ENCODE measurements at regions not wholly inside any gene's neighbourhood (a gene's known extent, or its start where the extent isn't known, plus 50 kb on each side); places are given as distances from the start of the nearest gene placed in this dataset.

- DNase-seq (ENCODE audit: low read depth in 2 of 2), result no peak
Observed at GRCh38 chr16:85492295-85492864, 120.7 kb upstream of the GSE1 start.

- no peak for DNase-seq (ENCODE audit: low read depth in 2 of 2)
Observed at GRCh38 chr16:85494315-85494714, 118.8 kb upstream of the GSE1 start.

GRCh38 chr16:85495259-85495658, 117.9 kb upstream of the GSE1 start:
- DNase-seq (ENCODE audit: low read depth in 2 of 2), result no peak

GRCh38 chr16:85495823-85496538, 117.1 kb upstream of the GSE1 start:
- DNase-seq (ENCODE audit: low read depth in 2 of 2), result no peak

DNA sequence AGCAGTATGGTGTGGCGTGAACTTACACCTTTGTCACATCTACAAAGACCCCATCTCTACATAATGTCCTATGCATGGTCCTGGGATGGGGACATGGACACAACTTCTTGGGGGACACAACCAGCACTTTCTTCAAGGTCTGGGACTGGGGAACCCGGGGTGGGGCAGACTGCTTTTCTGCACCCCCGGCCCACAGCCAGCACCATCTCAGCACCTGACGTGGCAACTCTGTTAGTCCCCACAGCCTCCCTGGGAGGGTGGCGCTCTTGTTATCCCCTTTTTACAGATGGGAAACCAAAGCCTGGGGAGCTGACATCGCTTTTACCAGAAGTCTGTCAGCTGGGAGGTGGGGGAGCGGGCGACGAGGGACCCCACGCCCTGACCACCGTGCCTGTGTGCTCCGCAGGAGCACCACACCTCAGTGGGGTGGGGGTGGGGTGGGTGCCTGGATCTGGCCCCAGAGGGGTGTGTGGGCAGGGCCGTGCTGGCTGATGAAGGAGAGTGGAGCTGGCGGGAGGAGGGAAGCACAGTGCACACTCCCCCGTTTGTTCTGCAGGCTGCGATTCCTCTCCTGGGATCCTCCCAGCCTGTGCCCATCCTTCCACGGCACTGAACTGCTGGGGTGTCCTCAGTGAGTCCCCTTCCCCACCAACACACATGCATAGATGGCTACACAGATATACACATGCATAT, 115.4 kb upstream of the GSE1 start:
- no peak for DNase-seq (ENCODE audit: low read depth in 2 of 2)

DNA sequence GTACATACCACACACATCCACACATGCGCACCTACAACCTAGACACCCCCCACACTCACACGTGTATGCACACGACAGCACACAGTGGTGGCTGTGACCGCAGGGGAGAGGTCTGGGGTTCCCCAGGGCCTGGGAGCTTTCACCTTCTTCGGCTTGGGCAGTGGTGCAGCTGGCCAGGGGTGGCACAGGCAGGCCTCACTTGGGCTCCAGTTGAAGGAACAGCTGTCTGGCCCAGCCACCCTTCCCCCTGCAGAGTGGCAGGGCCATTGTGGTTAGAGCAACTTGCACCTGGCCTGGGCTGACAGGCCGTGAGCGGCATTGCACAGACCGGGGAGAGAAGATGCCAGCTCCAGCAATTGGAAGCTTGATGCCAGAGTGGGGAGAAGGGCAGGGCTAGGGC, 114.5 kb upstream of the GSE1 start:
- no peak for DNase-seq (ENCODE audit: low read depth in 2 of 2)

DNA sequence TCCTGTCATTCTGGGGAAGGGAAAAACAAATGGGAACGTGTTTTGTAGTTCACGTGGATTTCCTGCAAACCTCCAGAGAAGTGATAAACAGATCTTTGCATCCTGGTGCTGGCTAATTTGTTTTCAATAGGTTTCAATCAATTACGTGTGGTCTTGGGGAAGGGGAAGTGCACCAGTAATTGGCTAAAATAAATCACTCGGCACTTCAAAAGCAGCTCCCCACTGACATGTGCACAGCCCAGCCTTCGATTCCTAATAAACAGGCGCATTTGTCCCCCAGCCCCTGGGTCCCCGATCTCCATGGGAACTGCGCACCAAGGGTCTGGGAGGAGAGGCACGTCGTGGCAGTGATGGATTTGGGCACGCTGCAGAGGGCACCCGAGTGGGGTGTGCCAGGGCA, 112.9 kb upstream of the GSE1 start:
- no peak for DNase-seq (ENCODE audit: low read depth in 2 of 2)

DNA sequence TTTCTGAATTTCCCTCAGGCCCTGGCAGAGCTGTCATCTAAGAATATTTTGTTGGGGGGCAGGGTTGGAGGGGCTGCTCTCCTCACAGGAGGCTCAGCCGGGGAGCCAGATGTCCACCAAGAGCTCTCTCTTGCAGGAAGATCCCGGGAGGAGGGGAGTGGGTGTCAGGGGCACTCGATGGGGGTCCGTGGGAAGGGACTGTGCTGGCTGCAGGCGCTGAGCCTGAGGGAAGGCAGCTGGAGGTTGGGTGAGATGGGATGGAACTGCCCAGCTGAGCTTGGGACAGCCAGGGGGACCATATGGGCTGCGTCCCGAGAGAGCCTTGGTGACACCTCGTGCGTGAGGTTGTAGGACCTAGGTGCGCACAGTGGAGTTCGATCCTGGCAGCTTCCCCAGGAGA, 111.2 kb upstream of the GSE1 start:
- DNase-seq (ENCODE audit: low read depth in 2 of 2), result no peak

- DNase-seq (ENCODE audit: low read depth in 2 of 2), result no peak
Observed at GRCh38 chr16:85502357-85502756, 110.8 kb upstream of the GSE1 start.

GRCh38 chr16:85503679-85504231, 109.4 kb upstream of the GSE1 start:
- DNase-seq (ENCODE audit: low read depth in 2 of 2), result no peak

DNA sequence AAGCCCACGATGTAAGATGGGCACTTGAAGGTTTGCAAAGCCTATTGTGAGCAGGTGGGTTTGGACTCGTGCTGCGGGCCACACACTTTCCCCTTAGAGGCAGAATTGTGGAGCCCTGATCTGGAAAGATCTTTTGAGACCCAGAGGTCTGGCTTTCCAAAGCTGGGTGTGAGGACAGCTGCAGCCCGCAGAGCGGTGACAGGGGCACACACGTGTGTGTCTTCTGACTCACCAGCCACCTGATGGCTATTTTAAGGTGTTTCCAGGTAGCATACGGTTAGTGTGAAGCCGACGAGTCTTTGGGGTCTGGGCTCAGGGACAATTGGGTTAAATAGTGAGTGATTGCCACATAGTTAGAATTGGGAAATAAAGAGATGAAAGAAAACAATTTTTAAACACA, 108.9 kb upstream of the GSE1 start:
- no peak for DNase-seq (ENCODE audit: low read depth in 2 of 2)

GRCh38 chr16:85505794-85506634, 107.1 kb upstream of the GSE1 start:
- no peak for DNase-seq (ENCODE audit: low read depth in 2 of 2)

DNA sequence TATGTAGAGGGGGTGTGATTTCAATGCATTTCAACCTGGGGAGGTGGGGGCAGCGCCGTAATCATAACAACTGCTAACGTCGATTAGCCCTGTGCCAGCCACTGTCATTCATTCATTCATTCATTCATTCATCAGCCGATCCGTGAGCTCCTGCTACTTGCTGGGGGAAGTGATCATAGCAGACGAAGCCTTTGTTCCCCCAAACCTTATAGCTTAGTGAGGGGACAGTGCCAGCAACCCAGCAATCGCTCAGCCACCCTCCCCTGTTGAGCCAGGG, 106.5 kb upstream of the GSE1 start:
- DNase-seq (ENCODE audit: low read depth in 2 of 2), result no peak

- DNase-seq (ENCODE audit: low read depth in 2 of 2), result no peak
Observed at GRCh38 chr16:85507342-85507741, 105.8 kb upstream of the GSE1 start.

DNA sequence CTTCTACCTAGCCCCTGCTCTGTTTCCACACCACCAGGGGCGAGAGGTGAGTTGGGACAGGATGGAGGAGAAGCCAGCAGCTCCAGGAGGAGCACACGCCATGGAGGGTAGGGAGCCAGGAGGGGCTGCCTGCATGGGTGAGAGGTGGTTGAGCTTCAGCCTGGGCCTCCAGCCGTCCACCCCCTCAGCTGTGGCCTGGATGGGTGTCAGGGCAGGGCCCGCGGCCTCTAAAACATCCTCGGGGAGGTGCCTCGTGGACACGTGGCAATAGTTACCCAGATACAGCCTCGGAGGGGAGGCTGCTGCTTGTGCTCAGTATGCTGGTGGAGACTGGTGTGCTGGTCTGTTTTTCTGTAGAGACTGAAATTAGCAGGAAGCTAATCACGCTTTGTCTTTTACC, 104.7 kb upstream of the GSE1 start:
- no peak for DNase-seq (ENCODE audit: low read depth in 2 of 2)

- no peak for DNase-seq (ENCODE audit: low read depth in 2 of 2)
Observed at GRCh38 chr16:85508993-85509392, 104.1 kb upstream of the GSE1 start.

GRCh38 chr16:85510041-85510659, 103.0 kb upstream of the GSE1 start:
- no peak for DNase-seq (ENCODE audit: low read depth in 2 of 2)

- no peak for DNase-seq (ENCODE audit: low read depth in 2 of 2)
Observed at GRCh38 chr16:85511938-85512807, 100.9 kb upstream of the GSE1 start.

- no peak for DNase-seq (ENCODE audit: low read depth in 2 of 2)
Observed at GRCh38 chr16:85512808-85513115, 100.4 kb upstream of the GSE1 start.

GRCh38 chr16:85513180-85513579, 99.9 kb upstream of the GSE1 start:
- no peak for DNase-seq (ENCODE audit: low read depth in 2 of 2)

- no peak for DNase-seq (ENCODE audit: low read depth in 2 of 2)
Observed at GRCh38 chr16:85513649-85514048, 99.5 kb upstream of the GSE1 start.

All from activated CD4-positive, alpha-beta T cell treated with anti-CD3 and anti-CD28 coated beads for 24 hours (primary cell).